NCI-H1092 treated with DMSO at 0.1 percent for 48 hours (cell line): ENCODE measurements at regions not wholly inside any gene's neighbourhood (a gene's known extent, or its start where the extent isn't known, plus 50 kb on each side); places are given as distances from the start of the nearest gene placed in this dataset.
A peak's percentile ranks its signal among the peaks of the same experiment; 100 is the strongest.
"Not testable (repeated sequence)": the region's sequence is repeated elsewhere in the genome, so short reads cannot be mapped to it uniquely, and the experiment has no call there.

Experiments
- DNase-seq: peaks from one replicate; lab custom pipeline; 2025; lab: John Stamatoyannopoulos, UW

DNA sequence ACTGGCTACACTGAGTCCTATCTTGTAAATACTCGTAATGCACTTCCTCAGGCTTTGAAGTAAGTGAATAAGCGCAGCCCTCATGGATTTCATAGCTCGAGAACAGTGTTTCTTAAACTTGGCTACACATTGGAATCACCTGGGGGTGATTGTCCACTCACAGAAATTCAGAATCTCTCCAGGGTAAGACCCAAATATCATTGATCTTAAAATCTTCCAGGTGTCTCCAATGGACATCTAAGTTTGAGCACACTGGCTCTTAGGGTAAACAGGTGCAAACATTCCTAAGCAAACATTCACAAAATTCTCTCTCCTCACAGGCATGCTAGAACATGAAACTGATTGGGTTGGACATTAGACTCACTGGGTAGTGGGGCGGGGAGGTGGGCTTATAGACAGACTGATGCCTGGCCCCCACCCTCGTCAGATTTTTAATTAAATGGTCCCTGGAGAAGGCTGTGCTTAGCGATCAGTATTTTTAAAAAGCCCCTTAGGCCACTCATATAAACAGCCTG lies 279.7 kb upstream of the TBL1XR1 start:
- no peak for DNase-seq

DNA sequence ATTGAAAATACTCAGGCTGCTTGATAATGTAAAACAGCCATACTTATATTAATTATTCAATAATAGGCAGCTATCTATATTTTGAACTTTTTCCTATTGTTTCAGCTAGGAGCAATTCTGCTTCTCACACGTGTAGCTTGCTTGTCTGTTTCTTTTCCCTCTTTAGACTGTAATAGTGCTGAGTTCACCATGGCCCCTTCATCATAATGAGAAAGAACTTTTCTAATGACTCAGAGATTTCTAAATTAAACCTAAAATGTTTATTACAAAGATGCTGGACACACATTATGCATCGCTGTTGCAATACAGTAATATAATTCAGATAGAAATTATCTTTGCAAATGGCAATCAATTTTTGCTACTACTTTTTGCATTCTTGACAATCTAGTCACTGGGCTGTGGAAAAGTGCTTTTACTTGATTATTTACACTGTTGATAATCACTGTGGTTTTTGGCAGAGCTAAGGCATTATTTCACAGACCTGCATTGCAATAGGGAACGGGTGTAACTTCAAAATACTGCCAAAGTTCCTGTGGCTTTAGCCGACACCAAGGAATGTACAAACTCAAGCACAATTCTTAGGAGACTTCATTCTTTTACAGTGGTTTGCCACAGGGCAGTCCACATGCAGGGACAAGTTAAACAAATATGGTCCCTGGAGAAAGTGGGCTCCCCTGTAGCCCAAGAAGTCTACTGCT lies 281.0 kb upstream of the TBL1XR1 start:
- no peak for DNase-seq

DNA sequence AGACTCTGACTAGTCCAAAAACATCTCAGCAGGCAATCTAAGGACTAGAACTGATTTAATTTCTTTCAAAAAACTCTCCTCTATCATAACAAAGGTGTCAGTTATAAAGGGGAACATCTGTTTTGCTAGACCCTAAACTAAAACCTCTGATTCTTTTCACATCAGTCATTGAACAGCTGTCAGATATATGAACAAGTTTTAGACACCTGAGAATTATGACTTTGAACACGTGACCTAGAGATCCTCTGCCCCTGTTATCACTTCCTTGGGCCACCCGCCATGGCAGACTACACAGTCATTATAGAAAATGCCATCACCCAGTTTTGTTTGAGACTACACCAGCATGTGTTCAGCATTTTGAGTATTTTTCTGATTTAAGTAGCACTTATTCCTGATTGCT lies 282.3 kb upstream of the TBL1XR1 start:
- no peak for DNase-seq

GRCh38 chr3:177481329-177481728 lies 284.0 kb upstream of the TBL1XR1 start:
- no peak for DNase-seq

- no peak for DNase-seq
Observed at GRCh38 chr3:177482048-177482691, 284.9 kb upstream of the TBL1XR1 start.

- DNase-seq, result no peak
Observed at GRCh38 chr3:177483182-177483967, 286.1 kb upstream of the TBL1XR1 start.

DNA sequence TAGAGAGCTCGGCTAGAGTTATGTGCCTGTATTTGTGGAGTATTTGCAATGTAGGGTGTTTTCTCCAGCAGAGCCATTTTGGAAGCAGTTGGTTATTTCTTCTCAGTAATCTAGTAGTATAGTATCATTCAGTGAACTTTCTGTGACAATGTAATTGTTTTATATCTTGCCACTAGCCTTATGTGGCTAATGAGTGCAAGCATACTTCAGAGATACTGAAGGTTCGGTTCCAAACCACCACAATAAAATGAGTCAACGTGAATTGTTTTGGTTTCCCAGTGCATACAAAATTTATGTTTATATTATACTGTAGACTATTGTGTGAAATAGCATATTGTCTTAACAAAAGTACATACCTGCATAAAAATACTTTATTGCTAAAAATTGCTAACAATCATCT lies 286.9 kb upstream of the TBL1XR1 start:
- no peak for DNase-seq

DNA sequence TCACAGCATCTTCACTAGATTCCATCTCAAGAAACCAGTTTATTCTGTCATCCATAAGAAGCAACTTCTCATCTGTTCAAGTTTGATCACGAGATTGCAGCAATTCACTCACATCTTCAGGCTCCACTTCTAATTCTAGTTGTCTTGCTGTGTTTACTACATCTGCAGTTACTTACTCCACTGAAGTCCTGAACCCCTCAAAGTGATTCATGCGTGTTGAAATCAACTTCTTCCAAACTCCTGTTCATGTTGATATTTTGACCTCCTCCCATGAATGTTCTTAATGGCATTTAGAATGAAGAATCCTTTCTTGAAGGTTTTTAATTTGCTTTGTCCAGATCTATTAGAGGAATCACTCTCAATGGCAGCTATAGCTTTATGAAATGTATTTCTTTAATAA lies 287.6 kb upstream of the TBL1XR1 start:
- no peak for DNase-seq

DNA sequence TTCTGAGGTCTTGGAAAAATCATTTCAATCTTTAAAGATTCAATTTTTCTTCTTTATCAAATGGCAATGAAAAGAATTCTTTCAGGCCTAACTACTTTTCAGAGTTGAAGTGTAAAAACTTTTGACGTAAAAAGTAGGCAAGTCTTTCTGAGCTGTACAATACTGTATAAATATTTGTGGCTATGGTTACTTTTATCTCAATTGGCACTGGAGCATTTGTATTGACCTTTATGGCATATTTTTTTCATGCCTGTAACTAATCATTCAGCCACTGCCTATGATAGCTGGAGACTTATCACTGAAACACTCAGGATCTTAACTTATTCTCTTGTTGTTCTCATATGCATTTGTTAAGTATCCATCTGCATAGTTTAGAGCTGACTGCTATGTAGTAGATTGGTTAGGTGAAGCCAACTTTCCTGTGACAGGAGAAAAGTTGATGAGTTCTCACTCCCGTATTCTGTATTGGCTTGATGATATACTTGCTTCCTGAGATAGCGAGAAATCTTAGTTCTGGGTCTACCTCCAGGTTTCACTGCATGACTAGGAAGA lies 290.4 kb upstream of the TBL1XR1 start:
- DNase-seq, result no peak

GRCh38 chr3:177488740-177489139 lies 291.5 kb upstream of the TBL1XR1 start:
- DNase-seq, result no peak

DNA sequence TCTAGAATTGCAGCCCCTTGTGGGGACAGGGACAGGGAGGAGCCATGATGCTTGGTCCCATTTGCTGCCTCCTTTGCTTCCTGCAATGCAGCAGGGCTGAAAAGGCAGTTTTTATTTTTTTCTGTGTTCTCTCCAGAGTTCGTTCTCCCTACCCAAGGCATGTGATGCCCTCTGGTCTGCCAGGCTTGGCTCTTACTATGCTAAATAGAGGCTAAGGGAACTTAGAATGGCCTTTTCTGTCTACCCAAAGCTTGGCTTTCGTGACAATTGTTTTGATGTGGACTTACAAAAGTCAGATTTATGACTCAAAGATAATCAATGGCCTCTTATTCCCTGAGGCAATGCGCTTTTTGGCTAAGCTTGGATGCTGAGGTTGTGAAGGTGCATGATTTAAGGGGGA lies 293.3 kb upstream of the TBL1XR1 start:
- DNase-seq, result no peak

GRCh38 chr3:177491296-177492032 lies 294.2 kb upstream of the TBL1XR1 start:
- peak; percentile 41 for DNase-seq

GRCh38 chr3:177493091-177493490 lies 295.8 kb upstream of the TBL1XR1 start:
- no peak for DNase-seq

DNA sequence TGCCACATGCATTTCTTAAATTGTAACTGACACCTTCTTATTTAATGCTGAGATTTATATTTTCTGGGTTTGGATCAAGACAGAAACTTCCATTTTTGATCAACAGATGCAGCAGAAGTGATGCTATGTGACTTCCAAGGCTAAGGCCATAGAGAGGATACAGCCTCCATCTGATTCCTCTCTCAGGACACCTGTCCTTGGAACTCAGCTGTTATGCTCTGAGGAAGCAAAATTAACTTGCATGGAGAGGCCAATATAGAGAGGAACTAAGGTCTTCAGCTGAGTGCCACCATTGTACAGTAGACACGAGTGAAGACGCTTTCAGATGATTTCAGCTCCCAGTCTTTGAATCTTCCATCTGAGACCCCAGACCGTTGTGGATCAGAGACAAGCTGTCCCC lies 296.9 kb upstream of the TBL1XR1 start:
- DNase-seq, result no peak

GRCh38 chr3:177495566-177495965 lies 298.3 kb upstream of the TBL1XR1 start:
- DNase-seq, result no peak

- no peak for DNase-seq
Observed at GRCh38 chr3:177498037-177498857, 301.0 kb upstream of the TBL1XR1 start.

DNA sequence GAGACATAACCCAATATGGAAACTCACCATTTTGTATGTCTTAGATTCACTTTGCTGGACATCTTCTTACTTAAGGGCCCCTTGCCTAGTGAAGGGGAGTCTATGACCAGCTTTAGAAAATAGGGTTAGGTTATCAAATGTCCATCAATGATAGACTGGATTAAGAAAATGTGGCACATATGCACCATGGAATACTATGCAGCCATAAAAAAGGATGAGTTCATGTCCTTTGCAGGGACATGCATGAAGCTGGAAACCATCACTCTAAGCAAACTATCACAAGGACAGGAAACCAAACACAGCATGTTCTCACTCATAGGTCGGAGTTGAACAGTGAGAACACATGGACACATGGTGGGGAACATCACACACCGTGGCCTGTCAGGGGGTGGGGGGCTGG lies 301.8 kb upstream of the TBL1XR1 start:
- DNase-seq, result not testable (repeated sequence)

- DNase-seq, result no peak
Observed at GRCh38 chr3:177499779-177500423, 302.6 kb upstream of the TBL1XR1 start.

GRCh38 chr3:177510693-177511216 lies 313.5 kb upstream of the TBL1XR1 start:
- DNase-seq, result no peak
